GM23338 (cell line): ENCODE measurements at regions not wholly inside any gene's neighbourhood (a gene's known extent, or its start where the extent isn't known, plus 50 kb on each side); places are given as distances from the start of the nearest gene placed in this dataset.

Experiments used
- ATAC-seq: fragments of 200-7000 bp; cut with Tn5 transposase; 3 replicates; pipeline ENCODE4 v1.9.1; 2020
- DNase-seq: peaks from one replicate; pipeline ENCODE4 v3.0.0-alpha.2; 2015; ENCODE audit warnings: low spot score
- H2AFZ ChIP-seq: fragments of 200-600 bp; sonication (generic); 2 replicates; pipeline ENCODE4 v1.8.0; 2016; ENCODE audit warnings: antibody characterized with exemption, mild to moderate bottlenecking, moderate library complexity
- H3F3A ChIP-seq: fragments of 200-600 bp; sonication (generic); replicated peaks from 2 replicates; pipeline ENCODE4 v1.8.0; 2017; ENCODE audit warnings: antibody characterized with exemption, mixed run types, low read depth
- H3K27ac ChIP-seq: fragments of 200-600 bp; sonication (generic); 2 replicates; pipeline ENCODE4 v1.6.1; 2016; ENCODE audit warnings: low read depth
- H3K27me3 ChIP-seq: fragments of 200-600 bp; sonication (generic); 2 replicates; pipeline ENCODE4 v1.8.0; 2016; ENCODE audit warnings: mild to moderate bottlenecking, mixed run types, moderate library complexity; ENCODE audit not compliant: insufficient read depth
- H3K36me3 ChIP-seq: fragments of 200-600 bp; sonication (generic); 2 replicates; pipeline ENCODE4 v1.8.0; 2016; ENCODE audit warnings: mild to moderate bottlenecking; ENCODE audit not compliant: insufficient read depth
- H3K4me1 ChIP-seq: fragments of 200-600 bp; sonication (generic); 2 replicates; pipeline ENCODE4 v1.8.0; 2016; ENCODE audit warnings: mild to moderate bottlenecking, moderate library complexity; ENCODE audit not compliant: insufficient read depth
- H3K4me2 ChIP-seq: fragments of 200-600 bp; sonication (generic); 2 replicates; pipeline ENCODE4 v1.7.1; 2017; ENCODE audit warnings: mixed run types
- H3K4me3 ChIP-seq: fragments of 200-600 bp; sonication (generic); 2 replicates; pipeline ENCODE4 v1.6.1; 2016; ENCODE audit warnings: mixed run types
- H3K79me2 ChIP-seq: fragments of 200-600 bp; sonication (generic); replicated peaks from 2 replicates; pipeline ENCODE4 v1.8.0; 2017; ENCODE audit warnings: mild to moderate bottlenecking; ENCODE audit not compliant: insufficient read depth
- H3K9me2 ChIP-seq: fragments of 200-600 bp; sonication (generic); 2 replicates; pipeline ENCODE4 v1.8.0; 2017; ENCODE audit not compliant: insufficient read depth
- H4K20me1 ChIP-seq: fragments of 200-600 bp; sonication (generic); replicated peaks from 2 replicates; pipeline ENCODE4 v1.8.0; 2017; ENCODE audit warnings: mild to moderate bottlenecking; ENCODE audit not compliant: insufficient read depth
- H3K27ac Mint-ChIP-seq: 2 replicates; pipeline ENCODE4 v1.8.0; 2020; ENCODE audit warnings: inconsistent platforms, mild to moderate bottlenecking, moderate library complexity, mixed read lengths
- H3K27me3 Mint-ChIP-seq: 3 replicates; pipeline ENCODE4 v1.8.0; 2022; ENCODE audit warnings: low read depth, mild to moderate bottlenecking, moderate library complexity, mixed read lengths, inconsistent platforms; ENCODE audit not compliant: insufficient read depth, poor library complexity
- H3K36me3 Mint-ChIP-seq: 3 replicates; pipeline ENCODE4 v1.8.0; 2021; ENCODE audit warnings: low read depth, mild to moderate bottlenecking, inconsistent platforms, moderate library complexity, mixed read lengths
- H3K4me1 Mint-ChIP-seq: 3 replicates; pipeline ENCODE4 v1.8.0; 2020; ENCODE audit warnings: mild to moderate bottlenecking, inconsistent platforms, mixed read lengths
- H3K4me3 Mint-ChIP-seq: 3 replicates; pipeline ENCODE4 v1.8.0; 2021; ENCODE audit warnings: moderate library complexity, mild to moderate bottlenecking, inconsistent platforms, mixed read lengths
- H3K9me3 Mint-ChIP-seq: 3 replicates; pipeline ENCODE4 v1.8.0; 2020; ENCODE audit warnings: moderate library complexity, mild to moderate bottlenecking, inconsistent platforms, mixed read lengths
- CREB1 ChIP-seq: fragments of 250-450 bp; sonication (Bioruptor Pico); IDR thresholded peaks from 2 replicates; pipeline ENCODE4 v1.5.0; 2020; ENCODE audit warnings: low read depth, mild to moderate bottlenecking, moderate library complexity
- CTCF ChIP-seq, 2 experiments: fragments of 200-600 bp in 1 of 2; sonication (generic) in 1 of 2; conservative IDR thresholded peaks; 2 replicates each; pipeline versions ENCODE4 v1.5.1 to v1.6.1; 2016 to 2017; ENCODE audit warnings: antibody characterized with exemption in 2 of 2, low read depth in 2 of 2, mild to moderate bottlenecking in 2 of 2, moderate library complexity in 1 of 2
- ETS1 ChIP-seq: IDR thresholded peaks from 2 replicates; pipeline ENCODE4 v1.6.1; 2016; ENCODE audit warnings: antibody characterized with exemption
- EZH2 ChIP-seq: fragments of 200-600 bp; sonication (generic); IDR thresholded peaks from one replicate; pipeline ENCODE4 v1.8.0; 2017; ENCODE audit warnings: antibody characterized with exemption, mild to moderate bottlenecking, low read depth; ENCODE audit not compliant: unreplicated experiment
- EZH2phosphoT487 ChIP-seq: fragments of 200-600 bp; sonication (generic); IDR thresholded peaks from one replicate; pipeline ENCODE4 v1.8.1; 2018; ENCODE audit warnings: antibody characterized with exemption; ENCODE audit not compliant: unreplicated experiment
- JUNB ChIP-seq: IDR thresholded peaks from one replicate; pipeline ENCODE4 v1.6.1; 2016; ENCODE audit warnings: antibody characterized with exemption; ENCODE audit not compliant: unreplicated experiment
- NANOG ChIP-seq: IDR thresholded peaks from 2 replicates; pipeline ENCODE4 v1.6.1; 2016; ENCODE audit warnings: antibody characterized with exemption, borderline replicate concordance
- POLR2AphosphoS5 ChIP-seq: IDR thresholded peaks from 2 replicates; pipeline ENCODE4 v1.6.1; 2016; ENCODE audit warnings: antibody characterized with exemption, low read depth
- REST ChIP-seq: IDR thresholded peaks from one replicate; pipeline ENCODE4 v1.6.1; 2018; ENCODE audit warnings: antibody characterized with exemption; ENCODE audit not compliant: unreplicated experiment
- STAT1 ChIP-seq: IDR thresholded peaks from one replicate; pipeline ENCODE4 v1.6.1; 2016; ENCODE audit warnings: antibody characterized with exemption; ENCODE audit not compliant: unreplicated experiment
- ZNF114 ChIP-seq: fragments of 250-450 bp; sonication (Bioruptor Pico); IDR thresholded peaks from 2 replicates; pipeline ENCODE4 v1.5.0; 2020; ENCODE audit warnings: mild to moderate bottlenecking, moderate library complexity
- ZNF331 ChIP-seq: fragments of 250-450 bp; sonication (Bioruptor Pico); IDR thresholded peaks from 2 replicates; pipeline ENCODE4 v1.5.0; 2020; ENCODE audit warnings: low read depth, mild to moderate bottlenecking, moderate library complexity
- TF ChIP-seq, protein P1 (sequence below): fragments of 250-450 bp; sonication (Bioruptor Pico); IDR thresholded peaks from 2 replicates; pipeline ENCODE4 v1.5.0; 2020; ENCODE audit warnings: mild to moderate bottlenecking, moderate library complexity

- Histone ChIP-seq H3K79me2 (no peaks in the 10 kb centered on the region), H3F3A (no peaks in the 10 kb centered on the region), H3K4me2 (no peak overlapping the region), H3K36me3 (no peaks in the 10 kb centered on the region), H4K20me1 (no peaks in the 10 kb centered on the region), H3K27ac (no peak overlapping the region), H3K9me2 (no peaks in the 10 kb centered on the region), H3K4me3 (no peak overlapping the region), H3K27me3 (no peaks in the 10 kb centered on the region), H3K4me1 (no peaks in the 10 kb centered on the region), H2AFZ (peak overlapping the region; percentile 12; the same call in 1 of the 2 replicates)
- H3K27ac Mint-ChIP-seq, result no peak overlapping the region
- no peaks in the 10 kb centered on the region for H3K4me1 Mint-ChIP-seq
- no peaks in the 10 kb centered on the region for H3K36me3 Mint-ChIP-seq
- TF ChIP-seq EZH2phosphoT487, result no peak
- no peak for TF ChIP-seq NANOG
- TF ChIP-seq, protein P1, sequence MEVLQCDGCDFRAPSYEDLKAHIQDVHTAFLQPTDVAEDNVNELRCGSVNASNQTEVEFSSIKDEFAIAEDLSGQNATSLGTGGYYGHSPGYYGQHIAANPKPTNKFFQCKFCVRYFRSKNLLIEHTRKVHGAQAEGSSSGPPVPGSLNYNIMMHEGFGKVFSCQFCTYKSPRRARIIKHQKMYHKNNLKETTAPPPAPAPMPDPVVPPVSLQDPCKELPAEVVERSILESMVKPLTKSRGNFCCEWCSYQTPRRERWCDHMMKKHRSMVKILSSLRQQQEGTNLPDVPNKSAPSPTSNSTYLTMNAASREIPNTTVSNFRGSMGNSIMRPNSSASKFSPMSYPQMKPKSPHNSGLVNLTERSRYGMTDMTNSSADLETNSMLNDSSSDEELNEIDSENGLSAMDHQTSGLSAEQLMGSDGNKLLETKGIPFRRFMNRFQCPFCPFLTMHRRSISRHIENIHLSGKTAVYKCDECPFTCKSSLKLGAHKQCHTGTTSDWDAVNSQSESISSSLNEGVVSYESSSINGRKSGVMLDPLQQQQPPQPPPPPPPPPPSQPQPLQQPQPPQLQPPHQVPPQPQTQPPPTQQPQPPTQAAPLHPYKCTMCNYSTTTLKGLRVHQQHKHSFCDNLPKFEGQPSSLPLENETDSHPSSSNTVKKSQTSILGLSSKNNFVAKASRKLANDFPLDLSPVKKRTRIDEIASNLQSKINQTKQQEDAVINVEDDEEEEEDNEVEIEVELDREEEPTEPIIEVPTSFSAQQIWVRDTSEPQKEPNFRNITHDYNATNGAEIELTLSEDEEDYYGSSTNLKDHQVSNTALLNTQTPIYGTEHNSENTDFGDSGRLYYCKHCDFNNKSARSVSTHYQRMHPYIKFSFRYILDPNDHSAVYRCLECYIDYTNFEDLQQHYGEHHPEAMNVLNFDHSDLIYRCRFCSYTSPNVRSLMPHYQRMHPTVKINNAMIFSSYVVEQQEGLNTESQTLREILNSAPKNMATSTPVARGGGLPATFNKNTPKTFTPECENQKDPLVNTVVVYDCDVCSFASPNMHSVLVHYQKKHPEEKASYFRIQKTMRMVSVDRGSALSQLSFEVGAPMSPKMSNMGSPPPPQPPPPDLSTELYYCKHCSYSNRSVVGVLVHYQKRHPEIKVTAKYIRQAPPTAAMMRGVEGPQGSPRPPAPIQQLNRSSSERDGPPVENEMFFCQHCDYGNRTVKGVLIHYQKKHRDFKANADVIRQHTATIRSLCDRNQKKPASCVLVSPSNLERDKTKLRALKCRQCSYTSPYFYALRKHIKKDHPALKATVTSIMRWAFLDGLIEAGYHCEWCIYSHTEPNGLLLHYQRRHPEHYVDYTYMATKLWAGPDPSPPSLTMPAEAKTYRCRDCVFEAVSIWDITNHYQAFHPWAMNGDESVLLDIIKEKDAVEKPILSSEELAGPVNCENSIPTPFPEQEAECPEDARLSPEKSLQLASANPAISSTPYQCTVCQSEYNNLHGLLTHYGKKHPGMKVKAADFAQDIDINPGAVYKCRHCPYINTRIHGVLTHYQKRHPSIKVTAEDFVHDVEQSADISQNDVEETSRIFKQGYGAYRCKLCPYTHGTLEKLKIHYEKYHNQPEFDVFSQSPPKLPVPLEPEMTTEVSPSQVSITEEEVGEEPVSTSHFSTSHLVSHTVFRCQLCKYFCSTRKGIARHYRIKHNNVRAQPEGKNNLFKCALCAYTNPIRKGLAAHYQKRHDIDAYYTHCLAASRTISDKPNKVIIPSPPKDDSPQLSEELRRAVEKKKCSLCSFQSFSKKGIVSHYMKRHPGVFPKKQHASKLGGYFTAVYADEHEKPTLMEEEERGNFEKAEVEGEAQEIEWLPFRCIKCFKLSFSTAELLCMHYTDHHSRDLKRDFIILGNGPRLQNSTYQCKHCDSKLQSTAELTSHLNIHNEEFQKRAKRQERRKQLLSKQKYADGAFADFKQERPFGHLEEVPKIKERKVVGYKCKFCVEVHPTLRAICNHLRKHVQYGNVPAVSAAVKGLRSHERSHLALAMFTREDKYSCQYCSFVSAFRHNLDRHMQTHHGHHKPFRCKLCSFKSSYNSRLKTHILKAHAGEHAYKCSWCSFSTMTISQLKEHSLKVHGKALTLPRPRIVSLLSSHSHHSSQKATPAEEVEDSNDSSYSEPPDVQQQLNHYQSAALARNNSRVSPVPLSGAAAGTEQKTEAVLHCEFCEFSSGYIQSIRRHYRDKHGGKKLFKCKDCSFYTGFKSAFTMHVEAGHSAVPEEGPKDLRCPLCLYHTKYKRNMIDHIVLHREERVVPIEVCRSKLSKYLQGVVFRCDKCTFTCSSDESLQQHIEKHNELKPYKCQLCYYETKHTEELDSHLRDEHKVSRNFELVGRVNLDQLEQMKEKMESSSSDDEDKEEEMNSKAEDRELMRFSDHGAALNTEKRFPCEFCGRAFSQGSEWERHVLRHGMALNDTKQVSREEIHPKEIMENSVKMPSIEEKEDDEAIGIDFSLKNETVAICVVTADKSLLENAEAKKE (CRISPR knock-in tag), result no peak
- no peak for TF ChIP-seq ETS1
- TF ChIP-seq REST, result no peak
- TF ChIP-seq ZNF114 (CRISPR knock-in tag), result no peak
- TF ChIP-seq POLR2AphosphoS5, result no peak
- no peak for TF ChIP-seq CTCF (conservative IDR thresholded peaks at IDR 0.05; ENCODE audit: low read depth in 2 of 2)
- TF ChIP-seq STAT1, result no peak
- no peak for TF ChIP-seq JUNB
- TF ChIP-seq ZNF331 (CRISPR knock-in tag), result no peak
- TF ChIP-seq EZH2, result no peak
- no peak for TF ChIP-seq CREB1 (CRISPR knock-in tag)
- DNase-seq (no peak), ATAC-seq (no peak)
- H3K27me3 Mint-ChIP-seq, result no peaks in the 10 kb centered on the region
- no peak overlapping the region for H3K4me3 Mint-ChIP-seq
- no peaks in the 10 kb centered on the region for H3K9me3 Mint-ChIP-seq
These were observed 507.2 kb downstream of the EPHA4 start for GRCh38 chr2:221064880-221065279.
